HCEC 1CT (cell line): ENCODE measurements at regions not wholly inside any gene's neighbourhood (a gene's known extent, or its start where the extent isn't known, plus 50 kb on each side); places are given as distances from the start of the nearest gene placed in this dataset.

Source experiments
- DNase-seq: peaks from one replicate; pipeline ENCODE4 v3.0.0-alpha.2; 2017

DNA sequence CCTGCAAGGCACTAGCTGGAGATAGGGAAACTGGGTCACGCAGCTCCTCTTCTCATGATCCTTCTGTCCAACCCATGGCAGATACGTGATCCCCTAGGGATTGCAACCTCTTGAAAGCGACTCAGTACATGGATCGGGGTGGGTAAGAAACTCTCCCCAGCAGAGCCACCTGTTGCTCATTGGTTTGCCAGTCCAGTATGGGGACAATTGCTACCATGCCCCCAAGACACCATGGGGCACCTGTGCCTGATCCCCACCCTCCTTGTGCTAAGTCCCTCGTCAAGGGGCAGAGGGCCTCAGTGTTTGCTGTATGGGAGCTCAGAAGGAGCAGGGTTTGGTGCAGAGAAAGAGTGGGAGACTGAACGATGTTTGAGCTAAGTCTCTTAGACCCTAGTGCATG is 500.9 kb downstream of the ENC1 start:
- no peak for DNase-seq

DNA sequence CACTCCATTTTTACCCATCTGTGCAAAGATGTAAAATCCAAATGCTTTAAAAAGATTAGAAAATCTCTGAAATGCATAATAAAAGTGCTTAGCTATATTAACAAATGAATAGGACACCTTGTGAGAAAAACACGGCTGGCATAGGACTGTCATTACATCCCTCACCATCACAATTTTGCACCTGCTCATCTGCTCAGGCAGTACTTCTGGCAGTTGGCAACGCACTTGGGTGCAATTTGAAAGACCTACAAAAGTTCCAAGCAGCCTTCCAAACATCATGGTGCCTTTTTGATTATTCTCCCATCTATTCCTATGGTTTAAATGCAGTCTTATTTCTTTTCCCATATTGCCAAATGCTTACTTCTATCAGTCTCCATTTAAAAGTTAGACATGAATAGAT is 501.8 kb downstream of the ENC1 start:
- DNase-seq = no peak

DNA sequence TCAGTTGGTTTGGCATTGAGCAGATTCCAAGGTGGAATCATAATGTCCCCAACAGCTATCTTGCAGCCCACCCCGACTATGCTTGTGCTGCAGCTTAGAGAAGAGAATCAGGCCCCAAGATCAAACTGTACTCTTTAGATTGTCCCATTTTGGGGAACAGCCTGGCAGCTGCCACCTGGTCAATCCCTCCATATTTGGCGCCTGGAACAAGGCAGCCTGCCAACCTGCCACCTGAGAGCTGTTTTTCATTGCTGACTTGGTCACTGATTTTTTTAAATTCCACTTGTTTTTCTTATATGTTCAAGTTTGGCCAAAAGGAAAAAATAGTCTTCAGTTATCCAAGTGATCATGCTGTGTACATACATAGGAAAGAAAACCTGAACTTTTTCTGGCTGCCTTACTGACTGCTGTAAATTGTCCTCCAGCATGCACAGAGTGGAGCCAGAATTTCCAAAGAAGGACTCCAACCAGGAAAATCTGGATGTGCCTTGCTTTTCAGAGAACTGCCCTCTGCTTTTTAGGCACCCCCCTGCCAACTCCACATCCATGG is 504.2 kb downstream of the ENC1 start:
- DNase-seq = no peak

DNA sequence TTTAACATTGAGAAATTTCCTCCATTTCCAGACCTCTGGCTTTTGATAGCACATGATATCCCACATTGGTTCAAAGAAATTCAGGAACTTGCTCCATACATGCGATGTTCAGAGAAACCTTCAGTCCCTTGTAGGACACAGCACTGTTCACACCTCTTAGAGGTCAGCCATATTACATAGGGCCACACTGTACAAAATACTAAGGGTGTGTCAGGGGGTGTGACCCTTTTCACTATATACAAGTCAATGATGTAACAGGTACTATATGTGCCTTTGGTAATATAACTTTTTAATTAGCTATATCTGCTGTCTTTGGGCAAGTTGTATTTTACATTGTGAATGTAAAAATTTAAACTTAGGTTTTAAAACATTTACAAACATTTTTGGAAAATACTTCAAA is 505.5 kb downstream of the ENC1 start:
- no peak for DNase-seq

DNA sequence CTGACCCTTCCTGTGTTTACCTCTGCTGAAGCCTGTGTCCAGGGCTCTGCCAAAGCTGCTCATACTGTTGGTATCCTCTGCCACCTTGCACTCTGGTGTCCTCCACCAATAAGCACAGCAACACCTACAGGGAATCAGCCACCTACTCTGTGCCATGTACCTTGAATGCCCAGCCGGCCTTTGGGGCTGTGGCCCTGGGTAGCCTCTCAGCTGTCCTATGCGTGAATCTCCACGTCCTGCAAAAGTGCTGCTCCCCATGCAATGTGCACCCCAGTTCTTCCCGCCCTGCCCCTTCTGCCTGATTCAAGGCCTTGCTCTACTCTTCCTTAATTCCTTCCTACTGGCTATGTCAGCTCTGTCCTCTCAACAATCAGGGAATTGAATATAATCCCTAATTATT is 506.5 kb downstream of the ARHGEF28 start:
- no peak for DNase-seq

DNA sequence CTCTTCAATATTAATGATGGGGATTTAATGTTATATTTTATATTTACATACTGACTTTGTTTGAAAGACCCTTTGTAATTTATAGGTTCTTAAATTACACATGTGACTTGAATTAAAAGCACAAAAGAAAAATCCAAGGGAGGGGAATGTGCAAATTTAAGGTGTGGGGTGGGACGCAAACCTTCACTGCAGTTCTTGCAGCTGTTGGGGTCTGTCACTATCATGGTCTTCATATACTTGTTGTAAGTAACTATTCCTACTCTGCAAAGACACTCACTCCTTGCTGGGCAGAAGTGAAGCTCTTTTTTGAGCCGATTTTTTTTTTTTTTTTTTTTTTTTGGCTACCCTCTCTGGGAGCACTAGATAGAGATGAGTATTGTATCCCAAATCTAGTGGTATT is 505.3 kb downstream of the ARHGEF28 start:
- DNase-seq = no peak

DNA sequence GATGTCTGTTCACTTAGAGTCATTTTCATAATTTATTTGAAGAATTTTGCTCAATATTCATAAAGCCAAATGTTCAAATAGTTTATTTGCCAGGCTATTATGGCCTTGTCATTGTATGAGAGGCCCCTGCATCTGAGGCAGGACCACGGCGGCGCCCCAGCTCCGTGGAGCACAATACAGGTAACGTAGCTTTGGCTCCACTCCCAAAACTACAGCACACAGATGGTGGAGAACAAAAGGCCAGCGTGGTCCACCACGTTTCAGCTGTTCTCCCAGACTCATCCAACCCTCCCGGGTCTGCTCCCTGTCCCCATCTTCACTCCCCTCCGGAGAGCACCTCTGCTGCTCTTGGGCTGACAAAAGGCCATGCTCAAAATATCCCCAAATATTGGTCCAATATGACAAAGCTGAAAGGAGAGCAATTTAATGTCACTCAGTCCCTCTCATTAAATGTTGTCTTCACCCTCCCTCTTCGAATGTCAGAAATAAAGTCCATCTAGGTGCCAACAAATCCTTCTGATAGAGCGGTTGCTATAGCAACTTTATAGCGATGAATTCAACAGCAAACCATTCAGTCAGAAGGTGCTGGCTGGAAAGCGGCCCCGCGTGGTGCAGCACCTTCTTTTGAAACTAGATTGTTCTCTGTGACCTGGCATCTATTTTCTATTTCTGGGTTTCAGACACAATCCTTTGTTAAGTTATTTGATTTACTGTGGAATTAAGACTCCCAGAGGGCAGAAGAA is 504.3 kb downstream of the ARHGEF28 start:
- no peak for DNase-seq

DNA sequence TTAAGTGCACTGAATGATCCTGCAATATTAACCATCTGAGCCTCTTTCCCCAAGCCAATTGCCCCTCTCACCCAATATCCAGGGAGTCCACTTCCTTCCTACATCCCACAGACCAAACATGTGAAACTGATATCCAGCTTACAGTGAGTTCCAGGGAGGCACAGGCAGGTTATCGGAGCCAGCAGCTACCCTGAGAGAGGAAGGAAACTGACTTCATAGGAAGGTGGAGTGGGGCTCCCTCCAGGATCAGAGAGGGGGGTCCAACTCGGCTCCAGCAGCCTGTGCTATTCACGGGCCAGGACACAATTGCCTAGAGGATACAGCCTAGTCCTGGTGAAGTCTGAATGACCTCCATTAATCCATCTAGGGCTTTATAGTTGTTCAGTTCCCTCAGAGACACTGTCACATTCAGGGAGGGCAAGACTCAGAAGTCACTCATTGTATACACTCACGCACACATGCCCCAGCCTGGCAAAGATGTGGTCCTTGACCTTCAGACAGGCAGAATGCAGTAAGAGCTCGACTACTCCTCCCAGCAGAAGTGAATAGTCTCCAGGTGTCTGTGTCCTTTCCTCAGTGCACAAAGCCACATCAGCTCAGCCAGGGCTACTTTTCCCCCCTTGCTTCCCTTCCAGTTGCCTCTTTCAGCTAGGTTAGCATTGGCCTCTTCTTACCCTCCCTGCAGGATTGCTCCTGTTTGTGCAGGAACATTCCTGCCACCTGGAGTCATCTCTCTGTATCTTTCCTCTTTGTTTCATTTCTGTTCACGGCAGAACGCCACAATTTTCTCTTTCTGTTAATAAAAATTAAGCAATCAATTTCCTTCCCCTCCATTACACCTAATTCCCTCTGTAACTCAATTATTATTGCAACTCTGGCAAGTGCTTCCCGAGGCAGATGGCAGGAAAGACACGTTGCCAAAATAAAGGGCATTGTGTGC is 501.7 kb downstream of the ARHGEF28 start:
- DNase-seq = no peak

DNA sequence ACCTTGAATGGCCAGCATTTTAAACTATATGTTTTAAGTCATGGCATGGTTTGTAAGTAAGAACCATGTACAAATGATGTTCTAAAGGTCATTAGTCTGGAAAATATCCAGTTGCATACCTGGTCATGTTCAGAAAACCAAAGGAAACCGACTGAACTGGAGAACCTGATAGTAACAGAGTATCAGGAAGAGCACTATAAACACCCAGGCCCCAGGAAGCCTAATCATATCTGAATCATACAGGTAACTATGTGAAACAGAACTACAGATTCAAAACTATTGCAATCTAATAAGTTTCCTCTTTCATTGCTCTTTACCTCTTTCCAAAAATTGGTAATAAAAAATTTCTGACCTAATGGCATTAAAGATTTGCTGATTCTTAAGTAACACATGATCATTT is 500.3 kb downstream of the ARHGEF28 start:
- DNase-seq = no peak

DNA sequence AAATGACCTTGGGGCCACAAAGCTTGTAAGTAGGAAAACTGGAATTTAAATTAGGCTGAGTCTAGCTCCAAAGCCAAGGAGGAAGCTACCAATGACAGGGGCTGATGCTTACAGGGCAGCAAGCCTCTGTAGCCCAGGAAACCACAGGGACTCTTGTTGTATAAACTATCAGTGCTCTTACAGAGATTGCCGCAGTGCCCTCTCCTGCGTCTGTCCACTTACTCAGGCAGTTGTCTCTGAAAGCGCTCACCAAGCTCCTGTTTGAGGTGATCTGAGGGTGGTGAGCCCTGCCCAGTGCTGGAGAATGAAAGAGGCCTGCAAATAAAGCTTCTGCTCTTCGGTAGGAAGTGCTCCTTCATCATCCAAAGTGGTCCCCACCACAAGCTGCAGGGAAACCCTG is 498.8 kb downstream of the ARHGEF28 start:
- no peak for DNase-seq

DNA sequence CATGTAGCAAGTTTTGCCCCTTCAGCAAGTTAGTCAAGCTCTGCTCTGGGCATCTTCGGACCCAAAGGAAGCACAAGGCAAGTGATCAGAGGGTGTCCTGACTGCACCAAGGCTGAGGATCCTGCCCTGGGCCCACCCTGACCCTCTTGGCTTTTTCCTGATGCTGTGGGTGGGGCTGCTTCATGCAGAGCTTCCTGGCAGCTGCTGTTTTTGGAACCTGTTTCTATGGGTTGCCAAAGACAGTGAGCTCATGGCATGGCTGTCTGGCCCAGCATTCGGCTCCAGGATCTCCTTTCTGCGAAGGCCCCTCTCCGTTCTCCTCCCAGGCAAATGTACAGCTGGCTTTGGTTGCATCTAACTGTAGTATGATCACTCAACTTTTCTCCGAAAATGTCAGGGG is 497.9 kb downstream of the ARHGEF28 start:
- DNase-seq = no peak

DNA sequence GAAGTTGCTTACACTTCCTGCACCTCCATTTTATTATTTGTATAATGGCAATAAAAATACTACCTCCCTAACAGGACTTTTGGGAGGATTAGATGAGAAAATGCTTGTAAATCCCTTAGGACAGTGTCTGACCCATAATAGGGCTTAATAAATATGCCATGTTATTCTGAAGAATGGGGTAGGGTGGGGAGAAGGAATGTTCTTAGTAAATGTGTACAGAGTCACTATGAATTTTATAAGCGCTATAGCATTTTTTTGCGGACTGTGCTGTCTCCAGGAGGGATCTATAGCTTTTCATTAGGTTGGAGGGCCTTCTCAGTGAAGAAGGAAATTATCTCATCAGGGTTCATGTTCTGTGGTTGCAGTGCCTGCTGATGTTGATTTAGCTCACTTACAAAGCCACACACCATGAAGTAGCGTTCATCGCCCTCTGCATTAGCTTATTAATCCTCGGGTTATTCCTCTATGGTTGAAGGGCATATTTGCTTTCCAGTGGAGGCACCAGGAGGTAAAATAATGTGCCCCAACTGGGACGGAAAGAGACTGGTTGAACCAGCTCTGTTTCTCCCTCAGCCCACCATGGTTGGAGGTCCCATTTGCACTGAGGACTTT is 497.1 kb downstream of the ARHGEF28 start:
- DNase-seq = no peak

DNA sequence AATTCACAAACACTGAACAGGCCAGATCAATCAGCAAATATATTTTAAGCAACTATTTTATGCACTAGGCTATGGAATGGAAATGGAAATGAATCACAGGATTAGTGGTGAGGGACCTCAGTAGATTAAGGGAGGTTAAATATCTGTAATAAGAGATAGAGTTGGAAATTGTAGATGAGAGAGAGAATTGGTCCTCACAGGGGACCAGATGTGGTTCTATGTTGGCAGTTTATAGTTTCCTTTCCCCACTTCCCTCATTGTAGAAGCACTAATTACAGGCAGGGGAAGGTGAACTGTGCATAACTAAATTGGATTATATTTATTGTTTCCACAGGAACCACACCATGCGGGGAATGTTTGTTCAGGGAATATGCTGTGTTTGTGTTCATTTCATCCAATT is 496.2 kb downstream of the ARHGEF28 start:
- DNase-seq = no peak

DNA sequence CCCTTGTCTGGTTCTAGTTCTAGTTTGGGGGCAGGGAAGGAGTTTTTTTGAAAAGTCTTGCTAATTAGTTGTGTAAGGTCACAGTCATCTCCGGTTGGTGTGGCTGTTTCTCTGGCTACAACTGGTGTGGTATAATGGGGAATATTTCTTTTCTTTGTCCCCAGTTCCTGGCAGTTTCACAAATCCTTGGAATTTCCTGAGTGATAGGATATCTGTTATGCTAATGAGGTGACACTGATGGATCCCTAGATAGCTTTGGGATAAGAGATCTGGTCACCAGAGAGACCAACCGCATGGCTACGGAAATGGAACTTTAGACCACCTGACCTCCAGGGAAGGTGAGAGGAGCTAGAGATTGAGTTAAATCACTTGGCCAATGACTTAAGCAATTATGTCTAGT is 494.6 kb downstream of the ARHGEF28 start:
- DNase-seq = no peak

DNA sequence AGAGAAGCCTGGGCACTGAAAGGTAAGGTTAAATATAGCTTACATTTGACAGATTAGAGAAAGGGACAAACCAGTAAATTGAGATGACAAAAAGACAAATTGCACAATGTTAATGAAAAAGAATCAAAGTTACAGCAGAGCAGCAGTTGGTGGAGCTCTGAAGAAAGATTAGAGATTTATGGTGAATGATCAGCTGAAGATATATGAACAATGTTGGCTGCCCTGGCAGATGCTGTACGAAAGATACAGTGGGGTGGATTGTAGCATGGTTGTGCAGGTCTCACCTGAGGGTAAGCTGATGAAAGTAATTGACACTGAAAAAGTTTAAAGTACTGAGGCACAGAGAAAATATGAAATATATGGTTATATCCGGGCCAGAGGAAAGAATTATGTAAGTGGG is 492.1 kb downstream of the ARHGEF28 start:
- DNase-seq = no peak

DNA sequence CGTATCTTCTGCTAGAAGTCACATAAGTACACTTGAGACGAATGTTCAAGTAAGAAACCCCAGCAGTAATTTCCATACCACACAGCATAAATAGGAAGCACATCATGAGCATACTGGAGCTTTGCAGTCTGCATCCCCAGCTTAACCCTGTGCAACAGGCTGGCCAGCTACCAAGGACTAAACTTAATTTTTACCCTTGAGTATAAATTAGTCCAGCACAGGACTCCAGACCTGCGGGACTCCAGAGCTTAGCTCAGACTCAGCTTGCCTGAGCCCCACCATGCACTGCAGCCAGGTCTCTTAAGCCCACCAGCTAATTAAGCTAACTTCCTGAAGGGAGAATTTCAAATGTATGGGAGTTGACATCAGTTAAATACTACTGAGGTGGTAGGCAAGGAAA is 491.0 kb downstream of the ARHGEF28 start:
- no peak for DNase-seq

DNA sequence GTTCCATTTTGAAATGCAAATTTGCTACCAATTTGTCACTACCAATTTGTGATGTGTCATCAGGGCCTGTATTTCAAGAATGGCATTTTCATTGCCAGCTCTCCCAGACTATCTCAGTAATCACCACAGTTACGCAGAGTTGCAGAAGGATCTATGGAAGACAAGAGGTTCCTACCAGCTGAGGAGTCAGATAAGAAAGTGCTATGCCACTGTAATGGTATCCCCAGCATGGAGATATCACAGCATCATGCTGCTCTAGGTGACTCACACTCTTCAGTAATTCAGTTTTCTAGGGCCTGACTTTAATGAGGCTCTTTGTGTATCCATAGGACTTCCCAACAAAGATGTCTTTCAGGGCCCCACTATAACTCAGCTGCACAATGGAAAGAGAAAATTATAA is 490.3 kb downstream of the ARHGEF28 start:
- DNase-seq = no peak

DNA sequence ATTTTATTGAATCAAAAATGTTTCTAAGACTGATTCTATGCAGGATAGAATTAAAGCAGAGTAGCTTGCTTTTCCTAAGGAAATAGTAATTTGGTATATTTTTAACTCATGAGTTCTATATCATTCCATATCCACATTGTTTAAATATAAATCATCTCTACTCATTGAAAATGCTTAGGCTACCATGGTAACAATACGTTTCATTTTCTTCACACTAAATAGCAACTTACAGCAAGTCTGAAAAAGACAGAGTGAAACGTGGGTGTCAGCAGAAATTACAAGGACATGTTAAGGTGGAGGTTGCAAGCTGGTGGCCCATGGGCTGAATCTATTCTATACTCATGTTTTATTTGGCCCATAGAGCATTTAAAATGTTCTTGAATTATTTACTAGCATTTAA is 487.9 kb downstream of the ARHGEF28 start:
- DNase-seq = no peak

DNA sequence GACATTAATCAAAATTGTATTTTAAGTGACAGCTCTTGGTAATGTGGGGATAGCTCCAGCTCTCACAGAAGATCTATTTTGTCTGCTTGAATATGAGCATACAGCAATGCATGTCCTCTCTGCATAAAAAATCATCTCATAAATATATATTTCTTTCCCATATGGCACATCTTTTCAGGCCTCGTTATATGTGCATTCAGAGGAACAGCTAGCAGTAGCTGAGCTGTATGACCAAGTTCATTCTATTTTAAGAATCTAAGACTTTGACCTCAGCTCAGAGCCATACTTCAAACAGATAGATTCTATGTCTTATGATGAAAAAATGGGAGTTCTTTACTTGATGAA is 487.2 kb downstream of the ARHGEF28 start:
- DNase-seq = no peak

DNA sequence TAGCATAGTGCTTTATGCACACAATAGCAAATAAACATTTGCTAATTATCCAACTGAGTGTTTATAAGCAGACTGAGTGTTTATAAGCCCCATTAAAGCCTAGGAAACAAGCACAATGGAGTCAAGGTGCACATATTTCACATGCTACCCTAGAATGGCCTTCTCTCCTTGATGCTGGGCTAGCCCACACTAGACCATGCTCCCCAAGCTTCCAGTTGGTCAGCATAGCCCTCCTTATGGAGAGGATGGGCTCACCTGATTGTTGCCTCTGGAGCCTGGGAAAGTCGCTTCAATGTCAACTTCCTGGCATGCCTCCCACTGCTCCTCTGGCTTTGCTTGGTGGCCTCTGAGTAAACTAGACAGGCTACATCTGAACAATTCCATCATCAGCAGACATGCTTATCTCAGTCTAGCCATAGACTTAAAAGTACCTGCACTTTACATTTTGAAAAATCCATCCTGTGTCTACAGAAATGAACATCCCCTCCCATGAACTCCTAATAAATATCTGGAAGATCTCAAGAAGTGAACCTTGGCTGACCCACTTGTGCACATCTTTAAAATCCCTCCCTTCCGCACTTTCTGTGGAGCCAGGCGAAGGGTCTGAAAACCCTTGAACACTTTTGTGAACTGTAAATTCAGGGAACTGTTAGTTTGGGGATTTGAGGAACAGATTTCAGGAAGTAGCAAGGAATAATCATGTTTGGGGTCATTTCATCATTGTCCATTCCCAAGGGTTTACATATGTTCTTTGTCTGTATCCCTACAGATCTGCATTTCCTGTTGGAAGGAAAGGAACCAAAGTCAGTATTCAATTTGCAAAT is 486.6 kb downstream of the ARHGEF28 start:
- DNase-seq = no peak

DNA sequence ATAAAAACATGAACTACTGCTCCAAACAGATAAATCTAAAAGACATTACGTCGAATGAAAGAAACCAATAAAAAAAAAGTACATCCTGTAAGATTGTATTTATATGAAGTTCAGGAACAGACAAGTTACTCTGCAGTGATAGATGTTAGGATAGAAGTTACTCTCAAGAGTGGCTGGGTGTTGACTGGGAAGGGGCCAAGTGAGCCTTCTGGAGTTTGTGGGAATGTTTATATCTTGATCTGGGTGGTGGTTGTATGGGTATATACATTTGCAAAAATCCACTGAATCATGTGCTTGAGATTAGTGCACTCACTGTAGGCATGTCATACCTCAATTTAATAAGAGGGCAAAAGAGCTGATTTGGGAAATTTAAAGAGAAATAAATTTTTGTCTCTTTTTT is 485.8 kb downstream of the ARHGEF28 start:
- DNase-seq = no peak

DNA sequence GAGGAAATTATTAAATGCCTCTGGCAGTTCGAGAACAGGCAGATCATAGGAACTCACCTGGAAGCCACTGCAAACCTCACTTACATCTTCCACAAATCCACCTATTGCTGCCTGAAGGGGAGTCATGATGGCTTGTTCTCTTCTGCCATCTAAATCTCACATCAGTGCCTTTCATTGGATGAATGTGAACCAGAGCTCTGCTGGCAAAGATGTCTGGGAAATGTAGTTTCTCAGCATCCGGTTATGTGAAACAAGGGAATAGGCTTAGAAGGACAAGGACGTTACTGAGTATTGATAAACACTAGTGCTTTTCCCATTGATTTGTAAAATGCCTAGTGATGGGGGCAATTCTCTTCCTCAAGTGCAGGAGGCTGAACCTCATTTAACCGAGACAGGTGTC is 483.3 kb downstream of the ARHGEF28 start:
- DNase-seq = no peak

DNA sequence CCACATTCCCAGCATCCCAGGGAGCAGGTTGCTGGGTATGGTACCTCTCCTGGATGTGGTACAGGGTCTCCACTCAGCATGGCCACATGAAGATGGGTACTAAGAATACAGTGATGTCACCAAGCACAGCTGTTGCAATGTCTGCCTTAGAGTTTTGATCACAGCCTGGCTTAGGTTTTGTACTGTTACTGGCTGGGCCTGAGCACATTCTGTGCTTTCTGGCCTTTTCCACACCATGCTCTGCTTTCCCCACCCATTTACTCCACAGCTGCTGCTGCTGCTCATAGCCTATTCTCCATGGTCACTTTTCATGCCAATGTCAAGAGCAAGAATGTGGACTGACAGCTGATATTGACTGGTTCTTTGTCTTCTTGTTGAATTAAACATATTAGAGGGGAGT is 481.9 kb downstream of the ARHGEF28 start:
- DNase-seq = no peak
